Smooth muscle cell (in vitro differentiated cells): ENCODE measurements at regions not wholly inside any gene's neighbourhood (a gene's known extent, or its start where the extent isn't known, plus 50 kb on each side); places are given as distances from the start of the nearest gene placed in this dataset.
"Not testable (repeated sequence)": the region's sequence is repeated elsewhere in the genome, so short reads cannot be mapped to it uniquely, and the experiment has no call there.

ENCODE experiments used
- DNase-seq: peaks from one replicate; lab custom pipeline; 2025; ENCODE audit not compliant: unreplicated experiment; lab: John Stamatoyannopoulos, UW
- H2AFZ ChIP-seq: fragments of 200-600 bp; sonication (generic); 2 replicates; pipeline ENCODE4 v1.6.0; 2016; ENCODE audit warnings: antibody characterized with exemption, low read depth, mild to moderate bottlenecking
- H3F3A ChIP-seq: fragments of 200-600 bp; sonication (generic); 2 replicates; pipeline ENCODE4 v1.6.0; 2017; ENCODE audit warnings: antibody characterized with exemption, low read depth
- H3K27ac ChIP-seq: fragments of 200-600 bp; sonication (generic); 2 replicates; pipeline ENCODE4 v1.5.1; 2016; ENCODE audit warnings: low read depth, mild to moderate bottlenecking
- H3K27me3 ChIP-seq: fragments of 200-600 bp; sonication (generic); 2 replicates; pipeline ENCODE4 v1.6.1; 2016; ENCODE audit warnings: low read depth, mild to moderate bottlenecking
- H3K36me3 ChIP-seq: fragments of 200-600 bp; sonication (generic); 2 replicates; pipeline ENCODE4 v1.5.1; 2016; ENCODE audit warnings: low read depth
- H3K4me1 ChIP-seq: fragments of 200-600 bp; sonication (generic); 2 replicates; pipeline ENCODE4 v1.5.1; 2016; ENCODE audit warnings: low read depth
- H3K4me2 ChIP-seq: fragments of 200-600 bp; sonication (generic); 2 replicates; pipeline ENCODE4 v1.6.0; 2016; ENCODE audit warnings: mild to moderate bottlenecking
- H3K4me3 ChIP-seq: fragments of 200-600 bp; sonication (generic); 2 replicates; pipeline ENCODE4 v1.5.1; 2016; ENCODE audit warnings: mild to moderate bottlenecking
- H3K79me2 ChIP-seq: fragments of 200-600 bp; sonication (generic); 2 replicates; pipeline ENCODE4 v1.6.0; 2016; ENCODE audit warnings: low read depth, mild to moderate bottlenecking
- H3K9ac ChIP-seq: fragments of 200-600 bp; sonication (generic); 2 replicates; pipeline ENCODE4 v1.6.0; 2016; ENCODE audit warnings: low read depth
- H3K9me3 ChIP-seq: fragments of 200-600 bp; sonication (generic); replicated peaks from 2 replicates; pipeline ENCODE4 v1.5.1; 2016; ENCODE audit warnings: low read depth
- H4K20me1 ChIP-seq: fragments of 200-600 bp; sonication (generic); 2 replicates; pipeline ENCODE4 v1.6.0; 2016; ENCODE audit warnings: low read depth
- WGBS: methylation state at CpG from one replicate; pipeline ENCODE4 v1.1.7; 2016; ENCODE audit warnings: low lambda C conversion rate; 5-methylcytosine and 5-hydroxymethylcytosine counted together
- TF ChIP-seq, protein P1 (sequence below): fragments of 200-600 bp; sonication (generic); IDR thresholded peaks from 2 replicates; pipeline ENCODE4 v1.5.1; 2017; ENCODE audit warnings: borderline replicate concordance, mild to moderate bottlenecking, antibody characterized with exemption; ENCODE audit not compliant: insufficient read depth, poor library complexity, severe bottlenecking

DNA sequence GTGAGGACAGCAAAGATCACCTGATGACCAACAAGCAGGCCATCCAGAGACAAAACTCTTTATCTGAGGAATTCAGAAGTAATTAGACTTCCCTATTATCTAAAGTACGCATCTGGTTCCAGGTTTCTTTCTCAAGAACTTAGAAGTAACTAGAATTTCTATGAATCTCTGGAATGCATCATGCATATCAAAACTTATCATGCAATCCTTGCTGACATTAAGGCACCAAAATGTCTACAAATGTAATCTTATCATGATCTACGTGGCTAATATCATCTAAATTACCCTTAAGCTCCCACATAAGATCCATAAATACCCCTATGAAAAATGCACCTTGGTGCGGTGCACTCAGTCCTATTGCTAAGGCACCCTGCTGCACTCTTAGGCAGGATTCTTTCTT is 488.1 kb upstream of the TLE4 start:
- Histone ChIP-seq H3F3A (no peaks in the 10 kb centered on the region), H4K20me1 (no peaks in the 10 kb centered on the region), H3K4me3 (no peak overlapping the region), H3K9ac (no peak overlapping the region), H3K79me2 (no peaks in the 10 kb centered on the region), H3K9me3 (no peaks in the 10 kb centered on the region), H3K4me1 (peaks cover 6% of the 10 kb centered on the region), H3K36me3 (no peaks in the 10 kb centered on the region), H2AFZ (no peak overlapping the region), H3K27ac (no peak overlapping the region), H3K4me2 (no peak overlapping the region), H3K27me3 (no peaks in the 10 kb centered on the region)
- whole genome bisulfite sequencing, result 94% methylated on average over 3 of the region's 3 CpGs
- TF ChIP-seq, protein P1, sequence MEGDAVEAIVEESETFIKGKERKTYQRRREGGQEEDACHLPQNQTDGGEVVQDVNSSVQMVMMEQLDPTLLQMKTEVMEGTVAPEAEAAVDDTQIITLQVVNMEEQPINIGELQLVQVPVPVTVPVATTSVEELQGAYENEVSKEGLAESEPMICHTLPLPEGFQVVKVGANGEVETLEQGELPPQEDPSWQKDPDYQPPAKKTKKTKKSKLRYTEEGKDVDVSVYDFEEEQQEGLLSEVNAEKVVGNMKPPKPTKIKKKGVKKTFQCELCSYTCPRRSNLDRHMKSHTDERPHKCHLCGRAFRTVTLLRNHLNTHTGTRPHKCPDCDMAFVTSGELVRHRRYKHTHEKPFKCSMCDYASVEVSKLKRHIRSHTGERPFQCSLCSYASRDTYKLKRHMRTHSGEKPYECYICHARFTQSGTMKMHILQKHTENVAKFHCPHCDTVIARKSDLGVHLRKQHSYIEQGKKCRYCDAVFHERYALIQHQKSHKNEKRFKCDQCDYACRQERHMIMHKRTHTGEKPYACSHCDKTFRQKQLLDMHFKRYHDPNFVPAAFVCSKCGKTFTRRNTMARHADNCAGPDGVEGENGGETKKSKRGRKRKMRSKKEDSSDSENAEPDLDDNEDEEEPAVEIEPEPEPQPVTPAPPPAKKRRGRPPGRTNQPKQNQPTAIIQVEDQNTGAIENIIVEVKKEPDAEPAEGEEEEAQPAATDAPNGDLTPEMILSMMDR, result no peak
- DNase-seq, result no peak

- Histone ChIP-seq H3K27me3 (no peaks in the 10 kb centered on the region), H3K4me2 (no peak overlapping the region), H2AFZ (no peak overlapping the region), H3K79me2 (no peaks in the 10 kb centered on the region), H3K9ac (no peak overlapping the region), H3K4me3 (no peak overlapping the region), H3K27ac (no peak overlapping the region), H3F3A (no peaks in the 10 kb centered on the region), H4K20me1 (no peaks in the 10 kb centered on the region), H3K9me3 (no peaks in the 10 kb centered on the region), H3K4me1 (no peaks in the 10 kb centered on the region), H3K36me3 (no peaks in the 10 kb centered on the region)
- 93% methylated on average over 2 of the region's 2 CpGs for WGBS
- TF ChIP-seq, protein P1, result no peak
- no peak for DNase-seq
Observed at GRCh38 chr9:79087133-79087532, 484.6 kb upstream of the TLE4 start.

DNA sequence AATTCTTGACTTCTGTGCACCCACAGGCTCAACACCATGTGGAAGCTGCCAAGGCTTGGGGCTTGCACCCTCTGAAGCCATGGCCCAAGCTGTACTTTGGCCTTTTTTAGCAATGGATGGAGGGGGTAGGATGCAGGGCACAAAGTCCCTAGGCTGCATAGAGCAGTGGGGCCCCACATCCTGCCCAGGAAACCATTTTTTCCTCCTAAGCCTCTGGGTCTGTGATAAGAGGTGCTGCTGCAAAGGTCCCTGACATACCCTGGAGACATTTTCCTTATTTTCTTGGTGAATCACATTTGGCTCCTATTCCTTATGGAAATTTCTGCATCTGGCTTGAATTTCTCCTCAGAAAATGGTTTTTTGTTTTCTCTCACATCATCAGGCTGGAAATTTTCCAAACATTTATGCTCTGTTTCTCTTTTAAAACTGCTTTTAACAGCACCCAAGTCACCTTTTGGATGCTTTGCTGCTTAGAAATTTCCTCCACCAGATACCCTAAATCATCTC is 482.7 kb upstream of the TLE4 start:
- H3K27ac ChIP-seq, result no peak overlapping the region

DNA sequence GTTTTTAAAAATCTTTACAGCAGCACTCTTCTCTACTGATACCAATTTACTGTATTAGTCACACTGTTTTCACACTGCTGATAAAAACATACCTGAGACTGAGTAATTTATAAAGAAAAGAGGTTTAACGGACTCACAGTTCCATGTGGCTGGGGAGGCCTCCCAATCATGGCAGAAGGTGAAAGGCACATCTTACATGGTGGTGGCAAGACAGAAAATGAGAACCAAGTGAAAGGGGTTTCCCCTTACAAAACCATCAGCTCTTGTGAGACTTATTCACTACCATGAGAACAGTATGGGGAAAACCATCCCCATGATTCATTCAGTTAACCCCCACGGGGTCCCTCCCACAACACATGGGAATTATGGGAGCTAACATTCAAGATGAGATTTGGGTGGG is 481.9 kb upstream of the TLE4 start:
- not testable (repeated sequence) for H3K4me1 ChIP-seq, H3K27me3 ChIP-seq, H3K9ac ChIP-seq, H3K9me3 ChIP-seq, H2AFZ ChIP-seq, H3F3A ChIP-seq, H4K20me1 ChIP-seq, H3K4me2 ChIP-seq, H3K4me3 ChIP-seq, H3K27ac ChIP-seq, H3K36me3 ChIP-seq, DNase-seq, H3K79me2 ChIP-seq
- 84% methylated on average over 2 of the region's 2 CpGs for whole genome bisulfite sequencing

More for the DNA sequence above, 482.7 kb upstream of the TLE4 start:
- Histone ChIP-seq H3K36me3 (no peaks in the 10 kb centered on the region), H3K27me3 (no peaks in the 10 kb centered on the region), H4K20me1 (no peaks in the 10 kb centered on the region), H3K4me3 (no peak overlapping the region), H3K4me2 (no peak overlapping the region), H3K4me1 (no peaks in the 10 kb centered on the region), H2AFZ (no peak overlapping the region), H3F3A (no peaks in the 10 kb centered on the region), H3K9me3 (no peaks in the 10 kb centered on the region), H3K9ac (no peak overlapping the region), H3K79me2 (no peaks in the 10 kb centered on the region)
- TF ChIP-seq, protein P1, result no peak
- no peak for DNase-seq

- not testable (repeated sequence) for H4K20me1 ChIP-seq, H3K4me1 ChIP-seq, DNase-seq, H2AFZ ChIP-seq, H3K27me3 ChIP-seq, H3K36me3 ChIP-seq, H3K9me3 ChIP-seq, H3K4me2 ChIP-seq, H3F3A ChIP-seq, H3K9ac ChIP-seq, H3K79me2 ChIP-seq, H3K27ac ChIP-seq, H3K4me3 ChIP-seq
- 83% methylated on average over 17 of the region's 17 CpGs for WGBS
Observed at GRCh38 chr9:79103257-79103656, 468.5 kb upstream of the TLE4 start.
